ENCODE measurements at regions not wholly inside any gene's neighbourhood (a gene's known extent, or its start where the extent isn't known, plus 50 kb on each side); places are given as distances from the start of the nearest gene placed in this dataset.

- DNase-seq (ENCODE audit: low read depth), result no peak
- in situ Hi-C loops (cut with HindIII; ENCODE audit: low pct_unique_long_range_greater_than_20kb, low sequenced_read_pairs), result no loop called here
Observed at GRCh38 chr18:38909972-38910371, 1344.4 kb upstream of the CELF4 start.

GRCh38 chr18:38902796-38903195 lies 1337.2 kb upstream of the CELF4 start:
- in situ Hi-C loops (cut with HindIII; ENCODE audit: low pct_unique_long_range_greater_than_20kb, low sequenced_read_pairs), result no loop called here

GRCh38 chr18:38900445-38900844 lies 1334.8 kb upstream of the CELF4 start:
- no peak for DNase-seq (ENCODE audit: low read depth)
- in situ Hi-C loops (cut with HindIII; ENCODE audit: low pct_unique_long_range_greater_than_20kb, low sequenced_read_pairs), result no loop called here

More at GRCh38 chr18:38902796-38903195, 1337.2 kb upstream of the CELF4 start:
- no peak for DNase-seq (ENCODE audit: low read depth)

- no peak for DNase-seq (ENCODE audit: low read depth)
- in situ Hi-C loops (cut with HindIII; ENCODE audit: low pct_unique_long_range_greater_than_20kb, low sequenced_read_pairs), result no loop called here
Observed at GRCh38 chr18:38900031-38900430, 1334.4 kb upstream of the CELF4 start.

GRCh38 chr18:38899252-38899651 lies 1333.7 kb upstream of the CELF4 start:
- in situ Hi-C loops (cut with HindIII; ENCODE audit: low pct_unique_long_range_greater_than_20kb, low sequenced_read_pairs), result no loop called here
- no peak for DNase-seq (ENCODE audit: low read depth)

GRCh38 chr18:38898167-38898566 lies 1332.6 kb upstream of the CELF4 start:
- no peak for DNase-seq (ENCODE audit: low read depth)
- in situ Hi-C loops (cut with HindIII; ENCODE audit: low pct_unique_long_range_greater_than_20kb, low sequenced_read_pairs), result no loop called here

- in situ Hi-C loops (cut with HindIII; ENCODE audit: low pct_unique_long_range_greater_than_20kb, low sequenced_read_pairs), result no loop called here
- DNase-seq (ENCODE audit: low read depth), result no peak
Observed at GRCh38 chr18:38895560-38895959, 1330.0 kb upstream of the CELF4 start.

- in situ Hi-C loops (cut with HindIII; ENCODE audit: low pct_unique_long_range_greater_than_20kb, low sequenced_read_pairs), result no loop called here
- DNase-seq (ENCODE audit: low read depth), result no peak
Observed at GRCh38 chr18:38887671-38888020, 1322.0 kb upstream of the CELF4 start.

- in situ Hi-C loops (cut with HindIII; ENCODE audit: low pct_unique_long_range_greater_than_20kb, low sequenced_read_pairs), result no loop called here
- no peak for DNase-seq (ENCODE audit: low read depth)
Observed at GRCh38 chr18:38886861-38887670, 1321.5 kb upstream of the CELF4 start.

GRCh38 chr18:38886235-38886634 lies 1320.6 kb upstream of the CELF4 start:
- DNase-seq (ENCODE audit: low read depth), result no peak
- in situ Hi-C loops (cut with HindIII; ENCODE audit: low pct_unique_long_range_greater_than_20kb, low sequenced_read_pairs), result no loop called here

- in situ Hi-C loops (cut with HindIII; ENCODE audit: low pct_unique_long_range_greater_than_20kb, low sequenced_read_pairs), result no loop called here
- no peak for DNase-seq (ENCODE audit: low read depth)
Observed at GRCh38 chr18:38884050-38884449, 1318.5 kb upstream of the CELF4 start.

GRCh38 chr18:38883111-38883510 lies 1317.5 kb upstream of the CELF4 start:
- DNase-seq (ENCODE audit: low read depth), result no peak
- in situ Hi-C loops (cut with HindIII; ENCODE audit: low pct_unique_long_range_greater_than_20kb, low sequenced_read_pairs), result no loop called here

GRCh38 chr18:38879871-38880270 lies 1314.3 kb upstream of the CELF4 start:
- no peak for DNase-seq (ENCODE audit: low read depth)
- in situ Hi-C loops (cut with HindIII; ENCODE audit: low pct_unique_long_range_greater_than_20kb, low sequenced_read_pairs), result no loop called here

- no peak for DNase-seq (ENCODE audit: low read depth)
- in situ Hi-C loops (cut with HindIII; ENCODE audit: low pct_unique_long_range_greater_than_20kb, low sequenced_read_pairs), result no loop called here
Observed at GRCh38 chr18:38872342-38872741, 1306.7 kb upstream of the CELF4 start.

GRCh38 chr18:38868757-38869156 lies 1303.2 kb upstream of the CELF4 start:
- no peak for DNase-seq (ENCODE audit: low read depth)
- in situ Hi-C loops (cut with HindIII; ENCODE audit: low pct_unique_long_range_greater_than_20kb, low sequenced_read_pairs), result no loop called here

GRCh38 chr18:38867680-38868079 lies 1302.1 kb upstream of the CELF4 start:
- DNase-seq (ENCODE audit: low read depth), result no peak
- in situ Hi-C loops (cut with HindIII; ENCODE audit: low pct_unique_long_range_greater_than_20kb, low sequenced_read_pairs), result no loop called here

- in situ Hi-C loops (cut with HindIII; ENCODE audit: low pct_unique_long_range_greater_than_20kb, low sequenced_read_pairs), result no loop called here
- DNase-seq (ENCODE audit: low read depth), result no peak
Observed at GRCh38 chr18:38851526-38851925, 1285.9 kb upstream of the CELF4 start.

GRCh38 chr18:38847326-38847725 lies 1281.7 kb upstream of the CELF4 start:
- in situ Hi-C loops (cut with HindIII; ENCODE audit: low pct_unique_long_range_greater_than_20kb, low sequenced_read_pairs), result no loop called here
- DNase-seq (ENCODE audit: low read depth), result no peak

- no peak for DNase-seq (ENCODE audit: low read depth)
- in situ Hi-C loops (cut with HindIII; ENCODE audit: low pct_unique_long_range_greater_than_20kb, low sequenced_read_pairs), result no loop called here
Observed at GRCh38 chr18:38843291-38843690, 1277.7 kb upstream of the CELF4 start.

GRCh38 chr18:38826247-38826646 lies 1260.6 kb upstream of the CELF4 start:
- in situ Hi-C loops (cut with HindIII; ENCODE audit: low pct_unique_long_range_greater_than_20kb, low sequenced_read_pairs), result no loop called here
- DNase-seq (ENCODE audit: low read depth), result no peak

Data from Caki2 (cell line).